HS-5 (cell line): ENCODE measurements at regions not wholly inside any gene's neighbourhood (a gene's known extent, or its start where the extent isn't known, plus 50 kb on each side); places are given as distances from the start of the nearest gene placed in this dataset.
A peak's percentile ranks its signal among the peaks of the same experiment; 100 is the strongest.
"Not testable (repeated sequence)": the region's sequence is repeated elsewhere in the genome, so short reads cannot be mapped to it uniquely, and the experiment has no call there.

Experiments
- DNase-seq: peaks from one replicate; pipeline ENCODE4 v3.0.0-alpha.2; 2012; ENCODE audit warnings: low read depth

- DNase-seq: no peak
These were observed 53.8 kb upstream of the ADAMTS18 start for GRCh38 chr16:77488652-77489051.

- DNase-seq: no peak
These were observed 56.3 kb upstream of the ADAMTS18 start for GRCh38 chr16:77491091-77491490.

- DNase-seq: no peak
These were observed 62.1 kb upstream of the ADAMTS18 start for GRCh38 chr16:77496934-77497333.

GRCh38 chr16:77499373-77500285 lies 64.8 kb upstream of the ADAMTS18 start:
- DNase-seq: no peak

GRCh38 chr16:77500286-77500598 lies 65.4 kb upstream of the ADAMTS18 start:
- DNase-seq: no peak

GRCh38 chr16:77500934-77501664 lies 66.3 kb upstream of the ADAMTS18 start:
- no peak for DNase-seq

- no peak for DNase-seq
These were observed 67.6 kb upstream of the ADAMTS18 start for GRCh38 chr16:77502448-77502847.

- not testable (repeated sequence) for DNase-seq
These were observed 71.7 kb upstream of the ADAMTS18 start for GRCh38 chr16:77506492-77506891.

- DNase-seq: no peak
These were observed 74.2 kb upstream of the ADAMTS18 start for GRCh38 chr16:77509051-77509450.

GRCh38 chr16:77509796-77510195 lies 75.0 kb upstream of the ADAMTS18 start:
- DNase-seq: no peak

GRCh38 chr16:77511053-77511452 lies 76.2 kb upstream of the ADAMTS18 start:
- DNase-seq: no peak

GRCh38 chr16:77514500-77515220 lies 79.8 kb upstream of the ADAMTS18 start:
- DNase-seq: no peak

- not testable (repeated sequence) for DNase-seq
These were observed 90.4 kb upstream of the ADAMTS18 start for GRCh38 chr16:77525226-77525625.

- peak; percentile 92 for DNase-seq
These were observed 96.9 kb upstream of the ADAMTS18 start for GRCh38 chr16:77531752-77532151.

GRCh38 chr16:77536809-77537208 lies 102.0 kb upstream of the ADAMTS18 start:
- no peak for DNase-seq

- no peak for DNase-seq
These were observed 104.7 kb upstream of the ADAMTS18 start for GRCh38 chr16:77539421-77540034.

- DNase-seq: no peak
These were observed 105.8 kb upstream of the ADAMTS18 start for GRCh38 chr16:77540646-77541045.

- no peak for DNase-seq
These were observed 106.3 kb upstream of the ADAMTS18 start for GRCh38 chr16:77541165-77541564.

- no peak for DNase-seq
These were observed 113.3 kb upstream of the ADAMTS18 start for GRCh38 chr16:77548151-77548550.

GRCh38 chr16:77548766-77549165 lies 113.9 kb upstream of the ADAMTS18 start:
- DNase-seq: peak; percentile 41

GRCh38 chr16:77549876-77550275 lies 115.0 kb upstream of the ADAMTS18 start:
- DNase-seq: no peak

GRCh38 chr16:77551357-77551756 lies 116.5 kb upstream of the ADAMTS18 start:
- no peak for DNase-seq
